Lower lobe of right lung (tissue), 2 donors: ENCODE measurements at regions not wholly inside any gene's neighbourhood (a gene's known extent, or its start where the extent isn't known, plus 50 kb on each side); places are given as distances from the start of the nearest gene placed in this dataset.

Experiments used
- ATAC-seq, 2 donors: fragments of 200-7000 bp; cut with Tn5 transposase; one replicate each; pipeline ENCODE4 v1.9.1; 2020 to 2022; ENCODE audit warnings: mild to moderate bottlenecking in 2 of 2, moderate library complexity in 2 of 2
- DNase-seq: peaks from one replicate; pipeline ENCODE4 v3.0.0-alpha.2; 2020
- H3K27ac ChIP-seq: fragments of 200-600 bp; one replicate; pipeline ENCODE4 v1.8.0; 2022
- H3K27me3 ChIP-seq: fragments of 200-600 bp; one replicate; pipeline ENCODE4 v1.8.0; 2022; ENCODE audit warnings: low read depth
- H3K36me3 ChIP-seq: fragments of 200-600 bp; one replicate; pipeline ENCODE4 v1.8.0; 2022; ENCODE audit warnings: mild to moderate bottlenecking
- H3K4me1 ChIP-seq: fragments of 200-600 bp; one replicate; pipeline ENCODE4 v1.8.0; 2022
- H3K4me3 ChIP-seq: fragments of 200-600 bp; one replicate; pipeline ENCODE4 v1.8.0; 2022; ENCODE audit warnings: mild to moderate bottlenecking
- H3K9me3 ChIP-seq: fragments of 200-600 bp; one replicate; pipeline ENCODE4 v1.8.0; 2022
- intact Hi-C: fragments of 100-400 bp; cut with DNase I; formaldehyde crosslinking; loops from one replicate; pipeline ENCODE4 v1.11.0; 2022
- TF ChIP-seq, protein P1 (sequence below): fragments of 200-600 bp; IDR thresholded peaks from one replicate; pipeline ENCODE4 v1.8.0; 2022; ENCODE audit warnings: antibody characterized with exemption, mild to moderate bottlenecking
- donor health status: DM: no; HTN: yes; CAD: no; lungs with severe emphysema.

DNA sequence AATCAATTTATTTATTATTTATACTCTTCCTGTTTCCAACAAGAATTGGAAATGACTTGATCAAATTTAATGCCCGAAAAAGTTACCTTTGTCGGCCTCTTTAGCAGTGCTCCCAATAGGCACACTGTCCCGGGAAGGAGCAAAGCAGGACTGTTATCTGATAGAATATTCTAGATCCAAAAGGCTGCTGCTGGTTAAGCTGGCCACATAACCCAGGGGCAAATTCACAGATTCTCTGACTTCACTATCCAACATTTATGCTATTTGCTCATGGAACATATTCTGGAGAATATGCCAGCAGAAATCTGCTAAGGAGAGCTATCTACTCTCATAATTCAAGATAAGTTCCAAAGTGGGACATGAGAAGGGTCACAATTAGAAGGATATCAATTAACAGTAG lies 100.2 kb upstream of the DMAC1 start:
- no peak overlapping the region for H3K27ac ChIP-seq
- no peaks in the 10 kb centered on the region for H3K36me3 ChIP-seq
- DNase-seq = no peak
- TF ChIP-seq, protein P1, sequence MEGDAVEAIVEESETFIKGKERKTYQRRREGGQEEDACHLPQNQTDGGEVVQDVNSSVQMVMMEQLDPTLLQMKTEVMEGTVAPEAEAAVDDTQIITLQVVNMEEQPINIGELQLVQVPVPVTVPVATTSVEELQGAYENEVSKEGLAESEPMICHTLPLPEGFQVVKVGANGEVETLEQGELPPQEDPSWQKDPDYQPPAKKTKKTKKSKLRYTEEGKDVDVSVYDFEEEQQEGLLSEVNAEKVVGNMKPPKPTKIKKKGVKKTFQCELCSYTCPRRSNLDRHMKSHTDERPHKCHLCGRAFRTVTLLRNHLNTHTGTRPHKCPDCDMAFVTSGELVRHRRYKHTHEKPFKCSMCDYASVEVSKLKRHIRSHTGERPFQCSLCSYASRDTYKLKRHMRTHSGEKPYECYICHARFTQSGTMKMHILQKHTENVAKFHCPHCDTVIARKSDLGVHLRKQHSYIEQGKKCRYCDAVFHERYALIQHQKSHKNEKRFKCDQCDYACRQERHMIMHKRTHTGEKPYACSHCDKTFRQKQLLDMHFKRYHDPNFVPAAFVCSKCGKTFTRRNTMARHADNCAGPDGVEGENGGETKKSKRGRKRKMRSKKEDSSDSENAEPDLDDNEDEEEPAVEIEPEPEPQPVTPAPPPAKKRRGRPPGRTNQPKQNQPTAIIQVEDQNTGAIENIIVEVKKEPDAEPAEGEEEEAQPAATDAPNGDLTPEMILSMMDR = no peak
- no peak overlapping the region for H3K4me3 ChIP-seq
- no peaks in the 10 kb centered on the region for H3K27me3 ChIP-seq
- intact Hi-C loops = no loop called here
- H3K9me3 ChIP-seq = no peaks in the 10 kb centered on the region
- ATAC-seq = no peak
- no peaks in the 10 kb centered on the region for H3K4me1 ChIP-seq

DNA sequence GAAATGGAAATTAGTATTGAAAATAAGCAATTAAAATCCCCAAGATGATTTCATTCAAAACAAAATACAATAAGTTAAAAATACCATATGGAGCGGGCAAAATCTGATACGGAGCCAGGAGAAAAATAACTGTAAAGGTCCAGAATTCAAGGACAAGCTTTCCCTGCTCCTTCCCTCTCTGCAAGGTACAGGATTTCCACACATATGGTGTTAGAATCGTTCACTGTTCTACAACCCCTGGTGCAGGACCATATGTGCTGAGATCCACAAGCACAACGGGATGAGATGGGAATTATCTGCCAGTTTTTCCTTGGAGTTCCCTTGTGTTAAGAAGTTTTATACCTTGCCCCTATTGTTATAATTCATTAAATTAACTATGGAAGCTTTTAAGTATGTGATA lies 94.7 kb upstream of the DMAC1 start:
- Histone ChIP-seq H3K4me3 (no peak overlapping the region), H3K36me3 (no peaks in the 10 kb centered on the region), H3K4me1 (no peaks in the 10 kb centered on the region), H3K27me3 (no peaks in the 10 kb centered on the region), H3K9me3 (no peaks in the 10 kb centered on the region), H3K27ac (no peak overlapping the region)
- no peak for DNase-seq
- intact Hi-C loops = no loop called here
- TF ChIP-seq, protein P1 = no peak
- ATAC-seq = no peak

DNA sequence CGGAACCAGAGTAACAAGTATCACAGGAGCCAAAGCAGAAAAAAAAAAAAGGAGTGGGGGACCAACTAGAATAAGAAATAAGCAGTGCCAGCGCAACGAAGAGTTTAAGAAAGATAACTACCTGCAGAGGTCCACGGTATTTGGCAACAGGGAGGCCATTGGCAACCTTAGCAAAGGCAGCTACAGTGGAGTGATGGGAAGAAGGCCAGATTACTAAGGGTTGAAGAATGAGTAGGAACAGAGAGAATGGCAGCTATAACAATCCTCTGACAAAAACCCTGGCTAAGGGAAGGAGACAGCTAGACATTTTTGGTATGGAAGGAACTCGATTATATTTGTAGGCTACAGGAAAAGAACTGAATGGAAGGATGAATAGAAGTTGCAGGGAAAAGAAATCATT lies 93.4 kb upstream of the DMAC1 start:
- no peak for ATAC-seq
- DNase-seq = no peak
- Histone ChIP-seq H3K36me3 (no peaks in the 10 kb centered on the region), H3K4me3 (no peak overlapping the region), H3K4me1 (no peaks in the 10 kb centered on the region), H3K9me3 (no peaks in the 10 kb centered on the region), H3K27ac (no peak overlapping the region), H3K27me3 (no peaks in the 10 kb centered on the region)
- intact Hi-C loops = no loop called here
- TF ChIP-seq, protein P1 = no peak

DNA sequence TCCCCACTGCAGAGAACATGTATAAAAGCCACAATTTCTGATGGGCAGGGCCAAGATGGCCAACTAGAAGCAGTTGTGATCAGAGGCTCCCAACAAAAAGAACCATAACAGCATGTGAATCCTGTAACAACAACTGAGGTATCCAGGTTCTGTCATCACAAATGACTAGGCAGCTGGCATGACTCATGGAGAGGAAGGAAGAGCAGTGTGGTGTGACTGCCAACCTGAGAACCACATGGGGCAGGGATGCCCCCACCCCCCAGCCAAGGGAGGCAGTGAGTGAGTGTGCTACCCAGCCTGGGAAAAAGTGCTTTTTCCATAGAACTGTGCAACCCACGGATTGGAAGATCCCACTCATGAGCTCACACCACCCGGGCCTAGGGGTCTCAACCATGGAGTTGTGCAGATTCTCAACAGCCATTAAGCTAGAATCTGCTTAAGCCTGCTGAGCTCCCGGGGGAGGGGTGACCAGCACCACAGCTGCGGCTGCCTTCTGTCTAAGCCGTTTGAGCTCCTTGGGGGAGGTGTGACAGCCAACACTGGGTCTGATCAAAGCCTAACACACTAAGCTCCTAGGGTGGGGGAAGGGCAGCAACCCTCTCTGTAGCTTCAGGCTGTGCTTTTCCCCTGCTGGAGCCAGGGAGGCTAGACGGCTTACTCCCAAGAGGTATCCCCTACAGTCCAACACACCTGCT lies 80.1 kb upstream of the DMAC1 start:
- Histone ChIP-seq H3K27me3 (no peaks in the 10 kb centered on the region), H3K36me3 (no peaks in the 10 kb centered on the region), H3K27ac (no peak overlapping the region), H3K4me3 (no peak overlapping the region), H3K9me3 (no peaks in the 10 kb centered on the region), H3K4me1 (no peaks in the 10 kb centered on the region)
- TF ChIP-seq, protein P1 = no peak
- ATAC-seq = no peak
- intact Hi-C loops = no loop called here
- DNase-seq = no peak

DNA sequence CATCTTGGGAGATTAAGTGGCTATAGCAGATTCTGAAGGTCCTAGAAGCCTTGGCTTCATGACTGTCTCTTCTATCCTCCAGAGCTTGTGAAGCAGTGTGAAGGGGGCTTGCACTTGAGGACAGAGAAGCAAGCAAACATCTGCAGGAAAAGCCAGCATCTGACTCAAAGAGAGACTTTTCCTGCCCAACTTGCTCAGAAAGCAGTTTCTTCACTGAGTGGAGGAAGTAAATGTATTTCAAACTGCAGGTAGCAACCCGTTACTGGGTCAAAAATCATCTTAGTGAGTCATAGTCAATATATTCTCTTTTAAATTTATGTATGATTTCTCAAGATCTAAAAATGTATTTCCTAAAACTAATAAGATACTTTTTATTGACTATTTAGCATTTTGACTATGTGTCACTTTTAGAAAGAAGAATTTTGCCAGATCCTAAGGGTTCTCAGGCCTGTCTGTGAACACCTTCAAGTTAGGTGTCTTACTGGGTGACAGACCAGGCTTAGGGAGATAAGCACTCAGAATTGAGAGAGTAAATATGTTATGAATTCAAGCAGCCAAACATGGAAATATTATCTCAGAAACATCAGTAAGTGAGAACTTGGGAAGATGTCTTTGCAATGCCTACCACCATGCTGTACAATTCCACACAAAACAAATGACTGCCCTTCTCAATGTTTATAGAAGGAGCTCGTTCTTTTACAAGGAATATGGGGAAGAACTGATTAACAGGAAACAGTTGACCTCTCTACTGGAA lies 72.6 kb upstream of the DMAC1 start:
- Histone ChIP-seq H3K9me3 (no peaks in the 10 kb centered on the region), H3K27me3 (no peaks in the 10 kb centered on the region), H3K27ac (no peak overlapping the region), H3K4me3 (no peak overlapping the region), H3K4me1 (no peaks in the 10 kb centered on the region), H3K36me3 (no peaks in the 10 kb centered on the region)
- ATAC-seq (no peak), DNase-seq (no peak)
- intact Hi-C loops = no loop called here
- TF ChIP-seq, protein P1 = no peak
